ENCODE measurements at regions not wholly inside any gene's neighbourhood (a gene's known extent, or its start where the extent isn't known, plus 50 kb on each side); places are given as distances from the start of the nearest gene placed in this dataset.

GRCh38 chr10:117865945-117866344 lies 180.8 kb downstream of the RAB11FIP2 start:
- no peaks in the 10 kb centered on the region for H3K79me2 ChIP-seq (ENCODE audit: insufficient read depth, low read length)
- no peak overlapping the region for H3K27ac ChIP-seq (ENCODE audit: low read length)
- no peak for TF ChIP-seq EZH2 (IDR thresholded peaks at IDR 0.05; ENCODE audit: borderline replicate concordance, low read depth, low read length, severe bottlenecking)
- TF ChIP-seq CTCF (IDR thresholded peaks at IDR 0.05; ENCODE audit: borderline replicate concordance, extremely low read depth, low read length, poor library complexity, severe bottlenecking): no peak
- no peaks in the 10 kb centered on the region for H3K9me3 ChIP-seq (ENCODE audit: insufficient read depth, low read length, severe bottlenecking)
- H3K27me3 ChIP-seq (ENCODE audit: insufficient read depth, low read length, poor library complexity): peaks cover 4% of the 10 kb centered on the region
- H3K4me3 ChIP-seq (ENCODE audit: low read depth in 1 of 2, low read length in 2 of 2): no peak overlapping the region
- H3K4me1 ChIP-seq (ENCODE audit: insufficient read depth, low read length): no peaks in the 10 kb centered on the region
- DNase-seq (no peak), ATAC-seq (ENCODE audit: insufficient read depth, low read depth) (no peak)
- no peak overlapping the region for H3K4me2 ChIP-seq (ENCODE audit: insufficient read depth, low read length)
- no peak overlapping the region for H3K9ac ChIP-seq (ENCODE audit: low read depth, low read length)
- H2AFZ ChIP-seq (ENCODE audit: low read depth, low read length): no peak overlapping the region
- no peaks in the 10 kb centered on the region for H3K36me3 ChIP-seq (ENCODE audit: insufficient read depth, low read length)
- H4K20me1 ChIP-seq (ENCODE audit: insufficient read depth, low read length): no peaks in the 10 kb centered on the region

GRCh38 chr10:117868151-117868550 lies 178.6 kb downstream of the RAB11FIP2 start:
- H3K27me3 ChIP-seq (ENCODE audit: insufficient read depth, low read length, poor library complexity): no peaks in the 10 kb centered on the region
- TF ChIP-seq EZH2 (IDR thresholded peaks at IDR 0.05; ENCODE audit: borderline replicate concordance, low read depth, low read length, severe bottlenecking) (no peak), CTCF (IDR thresholded peaks at IDR 0.05; ENCODE audit: borderline replicate concordance, extremely low read depth, low read length, poor library complexity, severe bottlenecking) (no peak)
- no peak overlapping the region for H3K9ac ChIP-seq (ENCODE audit: low read depth, low read length)
- H4K20me1 ChIP-seq (ENCODE audit: insufficient read depth, low read length): no peaks in the 10 kb centered on the region
- H3K27ac ChIP-seq (ENCODE audit: low read length): no peak overlapping the region
- H3K4me3 ChIP-seq (ENCODE audit: low read depth in 1 of 2, low read length in 2 of 2): no peak overlapping the region
- no peak overlapping the region for H3K4me2 ChIP-seq (ENCODE audit: insufficient read depth, low read length)
- H2AFZ ChIP-seq (ENCODE audit: low read depth, low read length): no peak overlapping the region
- no peak for DNase-seq
- H3K4me1 ChIP-seq (ENCODE audit: insufficient read depth, low read length): no peaks in the 10 kb centered on the region
- ATAC-seq (ENCODE audit: insufficient read depth, low read depth): no peak
- no peaks in the 10 kb centered on the region for H3K36me3 ChIP-seq (ENCODE audit: insufficient read depth, low read length)
- no peaks in the 10 kb centered on the region for H3K79me2 ChIP-seq (ENCODE audit: insufficient read depth, low read length)
- H3K9me3 ChIP-seq (ENCODE audit: insufficient read depth, low read length, severe bottlenecking): no peaks in the 10 kb centered on the region

DNA sequence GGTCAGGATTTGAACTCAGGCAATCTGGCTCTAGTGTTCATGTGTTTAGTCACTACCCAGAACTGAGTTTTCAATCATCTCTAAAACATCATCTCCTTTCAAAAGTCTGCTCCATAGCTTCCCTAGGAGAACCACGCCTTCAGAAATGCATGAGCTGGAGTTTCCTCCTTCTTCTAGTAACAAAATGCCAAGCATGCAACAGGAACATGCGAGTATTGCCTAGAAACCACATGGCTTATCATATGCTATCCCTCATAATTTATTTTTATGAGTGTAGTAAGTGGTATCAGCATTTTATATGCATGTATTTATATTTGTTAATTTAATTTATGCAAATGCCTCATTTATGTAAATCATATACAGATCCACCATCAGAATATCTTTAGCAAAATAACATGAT lies 170.9 kb downstream of the RAB11FIP2 start:
- H3K9me3 ChIP-seq (ENCODE audit: insufficient read depth, low read length, severe bottlenecking): no peaks in the 10 kb centered on the region
- DNase-seq: no peak
- H3K9ac ChIP-seq (ENCODE audit: low read depth, low read length): no peak overlapping the region
- H2AFZ ChIP-seq (ENCODE audit: low read depth, low read length): no peak overlapping the region
- H3K27ac ChIP-seq (ENCODE audit: low read length): no peak overlapping the region
- ATAC-seq (ENCODE audit: insufficient read depth, low read depth): no peak
- no peak overlapping the region for H3K4me2 ChIP-seq (ENCODE audit: insufficient read depth, low read length)
- no peaks in the 10 kb centered on the region for H3K79me2 ChIP-seq (ENCODE audit: insufficient read depth, low read length)
- no peaks in the 10 kb centered on the region for H3K4me1 ChIP-seq (ENCODE audit: insufficient read depth, low read length)
- H3K27me3 ChIP-seq (ENCODE audit: insufficient read depth, low read length, poor library complexity): no peaks in the 10 kb centered on the region
- H3K36me3 ChIP-seq (ENCODE audit: insufficient read depth, low read length): no peaks in the 10 kb centered on the region
- no peak for TF ChIP-seq EZH2 (IDR thresholded peaks at IDR 0.05; ENCODE audit: borderline replicate concordance, low read depth, low read length, severe bottlenecking)
- no peak for TF ChIP-seq CTCF (IDR thresholded peaks at IDR 0.05; ENCODE audit: borderline replicate concordance, extremely low read depth, low read length, poor library complexity, severe bottlenecking)
- H4K20me1 ChIP-seq (ENCODE audit: insufficient read depth, low read length): no peaks in the 10 kb centered on the region
- H3K4me3 ChIP-seq (ENCODE audit: low read depth in 1 of 2, low read length in 2 of 2): no peak overlapping the region

GRCh38 chr10:117876210-117876609 lies 170.5 kb downstream of the RAB11FIP2 start:
- H3K4me2 ChIP-seq (ENCODE audit: insufficient read depth, low read length): no peak overlapping the region
- H2AFZ ChIP-seq (ENCODE audit: low read depth, low read length): no peak overlapping the region
- no peaks in the 10 kb centered on the region for H4K20me1 ChIP-seq (ENCODE audit: insufficient read depth, low read length)
- no peaks in the 10 kb centered on the region for H3K79me2 ChIP-seq (ENCODE audit: insufficient read depth, low read length)
- TF ChIP-seq EZH2 (IDR thresholded peaks at IDR 0.05; ENCODE audit: borderline replicate concordance, low read depth, low read length, severe bottlenecking) (no peak), CTCF (IDR thresholded peaks at IDR 0.05; ENCODE audit: borderline replicate concordance, extremely low read depth, low read length, poor library complexity, severe bottlenecking) (no peak)
- no peaks in the 10 kb centered on the region for H3K9me3 ChIP-seq (ENCODE audit: insufficient read depth, low read length, severe bottlenecking)
- DNase-seq (no peak), ATAC-seq (ENCODE audit: insufficient read depth, low read depth) (no peak)
- no peaks in the 10 kb centered on the region for H3K27me3 ChIP-seq (ENCODE audit: insufficient read depth, low read length, poor library complexity)
- no peak overlapping the region for H3K4me3 ChIP-seq (ENCODE audit: low read depth in 1 of 2, low read length in 2 of 2)
- H3K4me1 ChIP-seq (ENCODE audit: insufficient read depth, low read length): no peaks in the 10 kb centered on the region
- H3K27ac ChIP-seq (ENCODE audit: low read length): no peak overlapping the region
- H3K9ac ChIP-seq (ENCODE audit: low read depth, low read length): no peak overlapping the region
- no peaks in the 10 kb centered on the region for H3K36me3 ChIP-seq (ENCODE audit: insufficient read depth, low read length)
